Esophagus squamous epithelium (tissue), 5 donors: ENCODE measurements at regions not wholly inside any gene's neighbourhood (a gene's known extent, or its start where the extent isn't known, plus 50 kb on each side); places are given as distances from the start of the nearest gene placed in this dataset.

Experiments used
- DNase-seq: peaks from one replicate; lab custom pipeline; 2025; lab: John Stamatoyannopoulos, UW
- H3K27ac ChIP-seq, 4 donors: fragments of 200-600 bp; sonication (generic); one replicate each; pipeline ENCODE4 v1.5.1; 2016 to 2019; ENCODE audit warnings: mild to moderate bottlenecking in 1 of 4
- H3K27me3 ChIP-seq, 4 donors: fragments of 200-600 bp; sonication (generic); 1 replicate in 3 of 4; 2 replicates in 1 of 4; pipeline versions ENCODE4 v1.5.1 to v1.6.0; 2017 to 2021; ENCODE audit warnings: antibody characterized with exemption in 1 of 4
- H3K36me3 ChIP-seq, 3 donors: fragments of 200-600 bp; sonication (generic); one replicate each; pipeline ENCODE4 v1.5.1; 2016 to 2019
- H3K4me1 ChIP-seq, 3 donors: fragments of 200-600 bp; sonication (generic); one replicate each; pipeline ENCODE4 v1.5.1; 2017 to 2019
- H3K4me3 ChIP-seq, 4 donors: fragments of 200-600 bp; sonication (generic); 1 replicate in 3 of 4; 2 replicates in 1 of 4; pipeline ENCODE4 v1.5.1; 2016 to 2019; ENCODE audit warnings: mild to moderate bottlenecking in 2 of 4, moderate library complexity in 1 of 4
- H3K9me3 ChIP-seq, 3 donors: fragments of 200-600 bp; sonication (generic); one replicate each; pipeline ENCODE4 v1.5.1; 2016 to 2019
- CTCF ChIP-seq, 6 experiments: fragments of 450-650 bp in 4 of 6; fragments of 200-600 bp in 2 of 6; sonication (generic) in 2 of 6; IDR thresholded peaks; one replicate each; pipeline ENCODE4 v1.5.1; 2016 to 2019; ENCODE audit warnings: antibody characterized with exemption in 6 of 6, mild to moderate bottlenecking in 4 of 6, moderate library complexity in 4 of 6
- POLR2A ChIP-seq, 4 donors: fragments of 450-650 bp; IDR thresholded peaks; one replicate each; pipeline ENCODE4 v1.6.1; 2017; ENCODE audit warnings: antibody characterized with exemption in 4 of 4, mild to moderate bottlenecking in 4 of 4, moderate library complexity in 3 of 4
- WGBS, 2 donors: methylation state at CpG; one replicate each; pipeline ENCODE4 v1.1.5; 2018; 5-methylcytosine and 5-hydroxymethylcytosine counted together
- intact Hi-C: fragments of 100-400 bp; cut with DNase I; formaldehyde crosslinking; loops from one replicate; pipeline ENCODE4 v1.15.0; 2022
- donor health status: DM: yes; HTN: yes; CAD: no.

- H3K4me1 ChIP-seq: peaks cover 0 to 19% (median 0%) of the 10 kb centered on the region in 3 donors
- no peak overlapping the region for H3K4me3 ChIP-seq
- TF ChIP-seq POLR2A (IDR thresholded peaks at IDR 0.05) (no peak), CTCF (IDR thresholded peaks at IDR 0.05) (no peak)
- DNase-seq: no peak
- intact Hi-C loops: no loop called here
- H3K9me3 ChIP-seq: no peaks in the 10 kb centered on the region
- H3K27ac ChIP-seq: no peak overlapping the region
- no peaks in the 10 kb centered on the region for H3K27me3 ChIP-seq
- 33 to 53% methylated on average over 3 to 4 of the region's 4 CpGs for WGBS, 2 donors
- no peaks in the 10 kb centered on the region for H3K36me3 ChIP-seq
These were observed 657.9 kb upstream of the HS3ST5 start for GRCh38 chr6:115000736-115001135.

GRCh38 chr6:114998492-114998891 lies 655.7 kb upstream of the HS3ST5 start:
- Histone ChIP-seq H3K9me3 (no peaks in the 10 kb centered on the region), H3K27ac (no peak overlapping the region), H3K27me3 (no peaks in the 10 kb centered on the region), H3K4me1 (peaks cover 0 to 9% (median 0%) of the 10 kb centered on the region in 3 donors), H3K36me3 (no peaks in the 10 kb centered on the region), H3K4me3 (no peak overlapping the region)
- intact Hi-C loops: no loop called here
- no peak for TF ChIP-seq CTCF (IDR thresholded peaks at IDR 0.05)
- no peak for TF ChIP-seq POLR2A (IDR thresholded peaks at IDR 0.05)
- 90 to 98% methylated on average over 6 to 8 of the region's 8 CpGs for WGBS, 2 donors
- no peak for DNase-seq

- WGBS, 2 donors: 51 to 65% methylated on average over 4 of the region's 4 CpGs
- peaks cover 0 to 9% (median 0%) of the 10 kb centered on the region in 3 donors for H3K4me1 ChIP-seq
- no peaks in the 10 kb centered on the region for H3K9me3 ChIP-seq
- TF ChIP-seq CTCF (IDR thresholded peaks at IDR 0.05) (no peak), POLR2A (IDR thresholded peaks at IDR 0.05) (no peak)
- no peak for DNase-seq
- H3K27ac ChIP-seq: no peak overlapping the region
- no peak overlapping the region for H3K4me3 ChIP-seq
- H3K36me3 ChIP-seq: no peaks in the 10 kb centered on the region
- intact Hi-C loops: no loop called here
- no peaks in the 10 kb centered on the region for H3K27me3 ChIP-seq
These were observed 655.0 kb upstream of the HS3ST5 start for GRCh38 chr6:114997813-114998292.

GRCh38 chr6:114995526-114995925 lies 652.7 kb upstream of the HS3ST5 start:
- TF ChIP-seq POLR2A (IDR thresholded peaks at IDR 0.05): no peak
- no peak for TF ChIP-seq CTCF (IDR thresholded peaks at IDR 0.05)
- no peaks in the 10 kb centered on the region for H3K36me3 ChIP-seq
- H3K27ac ChIP-seq: no peak overlapping the region
- H3K4me1 ChIP-seq: peaks cover 0 to 3% (median 0%) of the 10 kb centered on the region in 3 donors
- no peaks in the 10 kb centered on the region for H3K9me3 ChIP-seq
- H3K4me3 ChIP-seq: no peak overlapping the region
- H3K27me3 ChIP-seq: no peaks in the 10 kb centered on the region
- no peak for DNase-seq
- intact Hi-C loops: no loop called here

GRCh38 chr6:114989279-114989964 lies 646.6 kb upstream of the HS3ST5 start:
- WGBS, 2 donors: 70 to 85% methylated on average over 5 of the region's 5 CpGs
- Histone ChIP-seq H3K27me3 (no peaks in the 10 kb centered on the region), H3K27ac (no peak overlapping the region), H3K9me3 (no peaks in the 10 kb centered on the region), H3K4me3 (no peak overlapping the region), H3K4me1 (no peaks in the 10 kb centered on the region), H3K36me3 (no peaks in the 10 kb centered on the region)
- TF ChIP-seq CTCF (IDR thresholded peaks at IDR 0.05): no peak
- TF ChIP-seq POLR2A (IDR thresholded peaks at IDR 0.05): no peak
- intact Hi-C loops: no loop called here
- DNase-seq: no peak
